OCI-LY7 (cell line): ENCODE measurements at regions not wholly inside any gene's neighbourhood (a gene's known extent, or its start where the extent isn't known, plus 50 kb on each side); places are given as distances from the start of the nearest gene placed in this dataset.

Experiments
- CTCF ChIP-seq: fragments of 200-600 bp; sonication (generic); conservative IDR thresholded peaks from 2 replicates; pipeline ENCODE4 v1.5.1; 2014; ENCODE audit warnings: mild to moderate bottlenecking, antibody characterized with exemption, low read length, moderate library complexity, mixed read lengths
- EZH2phosphoT487 ChIP-seq: fragments of 200-600 bp; sonication (generic); IDR thresholded peaks from 2 replicates; pipeline ENCODE4 v1.6.1; 2018; ENCODE audit warnings: low read depth, borderline replicate concordance, mild to moderate bottlenecking, mixed run types, antibody characterized with exemption, low read length, moderate library complexity, mixed read lengths

- TF ChIP-seq CTCF: no peak
- TF ChIP-seq EZH2phosphoT487: no peak
These were observed 729.0 kb downstream of the FGF9 start for GRCh38 chr13:22399801-22400420.
